Endothelial cell of umbilical vein (primary cell): ENCODE measurements at regions not wholly inside any gene's neighbourhood (a gene's known extent, or its start where the extent isn't known, plus 50 kb on each side); places are given as distances from the start of the nearest gene placed in this dataset.

ENCODE experiments used
- POLR2A ChIP-seq: IDR thresholded peaks from 2 replicates; pipeline ENCODE4 v1.6.1; 2012; ENCODE audit warnings: low read depth, mild to moderate bottlenecking, control low read depth, low read length
- POLR2AphosphoS5 ChIP-seq: IDR thresholded peaks from 2 replicates; pipeline ENCODE4 v1.6.1; 2012; ENCODE audit warnings: low read depth, mild to moderate bottlenecking, control low read depth, low read length, moderate library complexity; ENCODE audit not compliant: insufficient read depth

GRCh38 chr1:219752645-219753044 lies 139.7 kb upstream of the ZC3H11B start:
- no peak for TF ChIP-seq POLR2A
- no peak for TF ChIP-seq POLR2AphosphoS5
